ENCODE measurements at regions not wholly inside any gene's neighbourhood (a gene's known extent, or its start where the extent isn't known, plus 50 kb on each side); places are given as distances from the start of the nearest gene placed in this dataset.

DNA sequence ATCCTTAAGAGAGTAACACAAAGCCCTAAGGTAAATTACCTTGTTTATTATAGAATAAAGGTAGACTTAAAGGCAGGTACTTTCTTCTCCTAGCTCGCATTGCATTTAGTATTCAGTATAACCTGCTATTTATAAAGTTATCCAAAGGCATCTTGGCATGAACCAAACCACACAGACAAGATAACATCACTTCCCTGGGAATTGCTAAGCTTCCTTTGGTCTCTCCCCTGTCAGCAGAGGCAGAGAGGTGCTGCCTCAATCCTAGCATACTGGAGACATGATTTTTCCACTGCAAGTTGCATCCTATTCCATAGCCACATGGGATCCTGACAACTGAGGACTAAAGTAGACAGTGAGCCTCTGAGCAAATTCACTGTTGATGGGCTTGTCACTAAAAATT is 101.7 kb upstream of the IL6 start:
- DNase-seq (ENCODE audit: low read depth, low spot score): no peak

DNA sequence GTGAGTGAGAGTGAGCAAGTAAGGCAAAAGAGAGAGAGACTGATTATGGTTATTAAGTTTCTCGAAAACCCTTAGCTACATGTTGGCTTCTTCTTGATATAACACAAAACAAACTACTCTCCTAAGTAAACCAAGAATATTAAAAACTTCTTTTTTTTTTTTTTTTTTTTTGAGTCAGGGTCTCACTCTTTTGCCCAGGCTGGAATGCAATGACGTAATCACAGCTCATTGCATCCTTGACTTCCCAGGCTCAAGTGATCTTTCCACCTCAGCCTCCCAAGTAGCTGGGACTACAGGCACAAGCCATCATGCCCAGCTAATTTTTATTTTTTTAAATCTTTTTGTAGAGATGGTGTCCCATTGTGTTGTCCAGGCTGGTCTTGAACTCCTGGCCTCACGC is 102.2 kb upstream of the IL6 start:
- no peak for DNase-seq (ENCODE audit: low read depth, low spot score)

DNA sequence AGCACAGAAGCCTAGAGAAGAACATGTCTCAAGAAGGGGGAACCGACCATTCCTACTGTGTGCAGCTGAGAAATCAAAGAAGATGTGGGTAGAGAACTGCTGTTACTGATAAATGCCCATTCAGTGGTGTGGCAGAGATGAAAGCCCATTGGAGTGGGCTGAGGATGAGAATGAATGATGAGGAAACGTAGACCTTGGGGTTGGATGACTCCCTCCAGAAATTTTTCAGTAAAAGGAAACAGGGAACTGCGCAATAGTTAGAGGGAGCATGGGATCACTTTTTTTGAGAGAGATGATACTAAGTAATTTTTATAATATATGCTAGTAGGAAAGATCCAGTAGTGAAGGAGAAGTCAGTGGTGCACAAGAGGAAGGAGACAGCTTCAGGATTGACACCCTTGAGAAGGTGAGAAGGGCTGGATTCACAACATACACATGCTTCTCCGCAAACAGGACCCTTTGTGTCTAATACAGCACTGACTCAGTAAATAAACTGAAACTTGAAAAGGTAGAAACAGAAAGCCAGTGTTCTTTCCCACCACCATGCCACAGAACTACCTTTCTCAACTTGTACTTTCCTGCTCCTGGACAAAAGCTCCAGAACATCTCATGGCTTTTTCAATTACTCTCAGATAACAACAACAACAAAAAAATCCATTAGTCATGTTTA is 104.7 kb upstream of the IL6 start:
- no peak for DNase-seq (ENCODE audit: low read depth, low spot score)

DNA sequence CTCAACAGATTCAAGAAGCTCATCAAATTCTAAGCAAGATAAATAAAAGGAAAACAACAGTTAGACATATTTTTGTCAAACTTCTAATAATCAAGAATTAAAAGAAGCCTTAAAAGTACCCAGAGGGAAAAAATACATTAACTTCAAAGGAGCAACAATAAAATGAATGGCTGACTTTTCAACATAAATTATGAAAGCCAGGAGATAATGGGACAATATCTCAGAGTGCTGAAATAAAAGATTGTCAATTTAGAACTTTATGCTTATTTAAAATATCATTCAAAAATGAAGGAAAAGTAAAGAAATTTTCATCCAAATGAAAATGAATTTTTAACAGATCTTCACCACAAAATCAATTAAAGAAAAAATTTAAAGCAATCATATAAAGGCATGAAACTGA is 108.5 kb upstream of the IL6 start:
- no peak for DNase-seq (ENCODE audit: low read depth, low spot score)

DNA sequence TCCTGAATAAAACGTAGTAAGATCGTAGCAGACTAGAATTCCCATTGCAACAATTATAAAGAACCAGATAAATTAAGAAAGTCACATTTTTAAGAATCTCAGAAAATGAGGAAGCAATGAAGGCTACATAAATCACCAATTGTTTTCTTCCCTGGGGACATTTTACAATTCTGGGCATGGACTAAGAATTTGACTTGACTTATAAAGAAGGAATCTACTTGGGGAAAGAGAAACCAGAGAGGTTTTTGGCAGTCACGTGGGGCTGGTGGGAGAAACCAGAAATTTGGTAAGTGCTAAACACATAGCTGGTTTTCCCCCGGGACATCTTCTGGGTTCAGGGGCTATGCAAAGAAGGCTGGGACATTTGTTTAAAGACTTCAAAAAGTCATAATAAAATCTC is 109.8 kb upstream of the IL6 start:
- DNase-seq (ENCODE audit: low read depth, low spot score): no peak

DNA sequence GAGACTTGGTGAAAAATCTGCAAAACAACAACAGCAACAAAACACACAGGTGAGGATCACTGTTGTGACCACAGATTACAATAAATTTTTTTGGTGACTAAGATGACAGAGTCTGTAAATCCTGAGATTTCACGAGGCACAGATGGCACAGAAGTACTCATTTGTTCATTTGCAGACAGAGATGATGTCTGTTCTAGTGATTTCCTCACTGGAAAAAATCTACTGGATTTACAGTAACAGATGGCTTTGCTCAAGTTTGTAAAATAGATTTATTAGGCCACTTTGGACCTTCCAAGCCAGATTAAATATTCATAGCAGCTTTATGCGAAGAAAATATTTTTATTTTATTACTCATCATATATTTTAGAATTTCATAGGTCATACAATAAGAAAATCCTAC is 113.5 kb upstream of the IL6 start:
- no peak for DNase-seq (ENCODE audit: low read depth, low spot score)

DNA sequence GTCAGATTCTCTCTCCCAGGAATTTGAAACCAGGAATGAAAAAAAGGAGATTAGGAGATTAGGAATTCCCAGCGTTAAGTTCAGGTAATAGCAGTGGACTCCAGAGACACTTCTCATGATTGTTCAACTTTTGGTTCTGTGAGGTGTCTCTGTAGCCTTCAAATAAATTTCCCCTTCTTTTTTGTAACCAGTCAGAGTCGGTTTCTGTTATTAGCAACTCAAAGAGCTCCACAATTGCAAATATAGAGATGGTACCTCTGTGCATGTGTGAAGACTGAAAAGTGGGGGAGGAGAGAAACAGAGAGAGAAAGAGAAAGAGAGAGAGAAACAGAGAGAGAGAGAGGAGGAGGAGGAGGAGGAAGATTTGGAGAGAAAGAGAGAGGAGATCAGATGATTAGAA is 112.8 kb upstream of the STEAP1B start:
- no peak for DNase-seq (ENCODE audit: low read depth, low spot score)

DNA sequence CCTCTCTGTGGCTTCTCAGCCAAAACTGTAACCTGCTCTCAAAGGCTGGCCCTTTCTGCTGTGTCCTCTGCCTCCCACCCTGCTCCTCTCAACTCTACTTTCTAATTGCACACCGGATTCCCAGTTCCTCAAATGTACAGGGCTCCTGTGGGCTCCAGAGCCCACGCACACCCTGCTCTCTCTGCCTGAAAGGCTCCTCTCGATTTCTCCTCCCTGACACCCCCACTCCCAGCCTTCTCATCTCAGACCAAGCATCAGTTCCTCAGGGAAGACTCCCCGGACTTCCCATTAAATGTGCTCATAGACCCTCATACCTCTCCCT is 111.7 kb upstream of the STEAP1B start:
- DNase-seq (ENCODE audit: low read depth, low spot score): no peak

DNA sequence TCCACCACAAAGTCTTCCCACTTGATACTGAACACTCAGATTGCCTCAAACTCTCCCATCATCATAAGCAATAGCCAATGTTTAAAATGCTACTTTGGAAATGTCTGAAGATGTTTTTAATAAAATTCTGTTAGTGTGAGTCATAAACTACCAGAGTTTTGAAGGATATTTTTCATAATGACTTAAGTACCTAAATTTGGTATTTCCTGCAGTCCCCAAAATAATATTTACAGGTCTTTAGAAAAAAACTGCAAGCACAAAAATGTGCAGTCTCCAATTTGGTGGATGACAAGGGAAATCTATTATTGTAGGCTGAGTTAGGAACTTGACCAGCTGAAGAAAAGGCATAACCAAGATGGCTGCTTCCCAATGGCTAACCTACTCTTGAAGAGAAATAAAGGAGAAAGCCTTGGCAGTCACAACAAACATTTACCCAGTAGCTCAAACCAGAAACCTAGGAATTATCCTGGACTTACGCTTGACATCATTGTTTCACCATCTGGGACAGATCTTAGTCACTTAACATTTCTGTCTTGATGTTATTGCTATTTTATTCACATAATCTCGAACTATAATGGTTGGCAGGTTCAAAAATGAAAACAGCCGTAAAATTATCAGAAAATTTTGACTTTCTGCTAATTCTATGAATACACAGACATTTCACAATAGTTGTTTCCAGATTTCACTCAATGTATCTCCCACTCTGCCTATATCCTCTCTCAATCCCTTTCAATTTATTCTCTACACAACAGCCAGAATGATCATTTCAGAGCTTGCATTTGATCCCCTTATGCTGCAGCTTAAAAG is 111.2 kb upstream of the STEAP1B start:
- DNase-seq (ENCODE audit: low read depth, low spot score): no peak

DNA sequence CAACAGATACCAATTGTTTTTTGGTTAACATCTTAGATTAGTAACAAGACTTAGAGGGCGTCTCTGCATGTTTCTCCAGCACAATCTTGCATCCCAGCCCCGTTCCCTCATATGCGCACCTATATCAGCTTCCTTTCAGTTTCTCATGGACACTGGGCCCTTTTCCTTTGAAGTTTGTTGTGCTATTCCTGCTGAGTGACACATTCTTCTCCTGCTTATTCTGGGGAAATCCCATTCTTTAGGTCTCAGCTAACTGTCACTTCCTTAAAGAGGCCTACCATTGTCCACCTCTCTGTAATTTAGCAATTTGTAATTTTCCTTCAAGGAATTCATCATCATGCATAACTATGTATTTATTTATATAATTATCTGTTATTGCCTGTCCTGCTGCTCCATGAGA is 110.3 kb upstream of the STEAP1B start:
- DNase-seq (ENCODE audit: low read depth, low spot score): no peak

DNA sequence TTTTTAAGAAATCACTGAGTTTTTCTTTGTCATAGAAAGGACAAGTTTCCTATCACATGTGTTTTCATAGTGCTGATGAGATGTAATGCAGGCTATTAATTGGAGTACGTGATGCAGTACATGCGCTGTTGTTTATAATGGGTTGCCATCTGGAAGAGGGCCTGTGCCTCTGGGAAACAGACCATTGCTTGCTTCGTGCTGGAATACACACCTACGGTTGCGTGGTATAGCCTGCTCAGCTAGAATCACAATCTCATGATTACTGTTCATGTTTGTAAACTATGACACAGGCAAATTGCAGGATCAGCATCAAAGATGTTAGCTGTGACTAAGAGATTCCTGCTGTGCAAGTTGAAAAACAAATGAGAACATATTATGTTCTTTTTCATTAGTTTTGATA is 107.2 kb upstream of the STEAP1B start:
- no peak for DNase-seq (ENCODE audit: low read depth, low spot score)

DNA sequence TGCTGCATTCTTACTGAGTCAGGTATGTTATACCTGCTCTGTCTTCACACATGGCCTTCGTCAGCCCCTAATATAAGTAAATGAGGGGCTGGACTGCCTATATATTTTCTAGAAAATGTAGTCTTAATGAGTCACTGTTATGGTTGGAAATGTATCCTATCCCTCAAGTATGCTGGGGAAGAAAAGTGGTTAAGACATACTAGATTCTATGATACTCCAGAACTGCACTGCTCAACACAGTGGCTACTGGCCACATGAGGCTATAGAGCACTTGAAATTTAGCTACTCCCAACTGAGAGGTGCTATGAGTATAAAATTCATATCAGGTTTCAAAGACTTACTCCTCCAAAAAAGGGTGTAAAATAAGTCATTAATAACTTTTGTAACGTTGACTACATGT is 104.3 kb upstream of the STEAP1B start:
- no peak for DNase-seq (ENCODE audit: low read depth, low spot score)

DNA sequence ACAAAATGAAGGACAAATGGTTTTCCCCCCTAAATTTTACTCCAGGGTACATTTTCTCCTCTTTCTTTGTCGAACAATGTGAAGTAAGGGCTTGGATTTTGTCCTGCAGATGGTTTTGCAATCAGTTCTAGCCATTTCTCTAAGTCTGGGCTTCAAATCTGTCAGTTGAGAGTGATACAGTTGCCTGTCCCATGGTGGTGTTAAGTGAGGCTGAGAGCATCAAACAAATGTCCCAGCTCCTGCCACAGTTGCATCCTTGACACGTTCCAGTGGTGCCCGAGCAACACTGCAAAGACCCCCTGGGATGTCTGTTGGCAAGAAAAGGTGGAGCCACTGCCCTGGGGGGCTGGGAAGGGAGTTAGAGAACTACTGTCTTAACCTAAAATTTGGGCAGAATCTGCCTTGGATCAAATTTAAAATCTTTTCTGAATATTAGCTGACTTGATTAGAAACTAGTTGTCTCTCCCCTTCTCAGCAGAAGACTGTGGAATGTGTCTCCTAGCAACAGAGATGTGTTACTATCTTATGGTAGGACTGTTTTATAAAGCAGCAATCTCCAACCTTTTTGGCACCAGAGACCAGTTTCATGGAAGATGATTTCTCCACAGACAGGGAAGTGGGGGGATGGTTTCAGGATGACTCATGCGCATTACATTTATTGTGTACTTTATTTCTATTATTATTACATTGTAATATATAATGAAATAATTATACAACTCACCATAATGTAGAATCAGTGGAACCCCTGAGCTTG is 102.0 kb upstream of the STEAP1B start:
- no peak for DNase-seq (ENCODE audit: low read depth, low spot score)

DNA sequence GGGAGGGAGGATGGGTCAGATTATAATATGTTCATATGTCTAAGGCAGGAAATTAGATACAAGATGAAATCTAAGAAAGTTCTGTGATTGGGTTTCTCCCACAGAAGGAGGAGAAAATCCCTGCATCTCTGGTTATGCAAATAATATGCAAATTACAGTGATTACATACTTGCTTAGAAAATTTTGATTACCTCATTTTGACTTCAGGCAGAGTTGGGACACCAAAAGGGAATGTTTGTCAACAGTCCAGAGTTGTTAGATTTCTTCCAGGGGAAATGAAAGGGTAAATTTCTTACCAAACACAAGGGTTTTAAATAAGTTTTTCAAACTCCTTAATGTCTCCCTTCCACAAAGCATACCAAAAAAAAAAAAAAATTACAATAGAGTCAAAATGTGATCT is 101.4 kb upstream of the STEAP1B start:
- DNase-seq (ENCODE audit: low read depth, low spot score): no peak

DNA sequence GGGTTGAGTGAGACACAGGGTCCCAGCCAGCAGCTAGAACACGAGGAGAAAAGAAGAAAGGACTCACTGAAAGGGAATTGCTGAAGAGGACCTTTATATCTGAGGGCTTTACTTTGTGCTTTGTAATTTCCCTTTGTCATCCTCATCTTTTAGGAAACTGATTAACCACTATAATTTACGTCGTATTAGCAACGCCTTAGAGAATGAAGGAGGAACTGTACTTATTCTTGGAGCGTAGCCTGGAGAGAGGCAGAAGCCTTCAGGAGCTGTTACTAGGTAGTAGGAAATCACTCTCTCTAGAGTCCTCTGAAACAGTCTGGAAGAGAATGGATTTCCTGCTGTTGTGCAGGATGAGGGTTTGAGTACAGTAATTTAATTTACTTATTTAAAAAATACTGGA is 101.0 kb upstream of the STEAP1B start:
- DNase-seq (ENCODE audit: low read depth, low spot score): no peak

DNA sequence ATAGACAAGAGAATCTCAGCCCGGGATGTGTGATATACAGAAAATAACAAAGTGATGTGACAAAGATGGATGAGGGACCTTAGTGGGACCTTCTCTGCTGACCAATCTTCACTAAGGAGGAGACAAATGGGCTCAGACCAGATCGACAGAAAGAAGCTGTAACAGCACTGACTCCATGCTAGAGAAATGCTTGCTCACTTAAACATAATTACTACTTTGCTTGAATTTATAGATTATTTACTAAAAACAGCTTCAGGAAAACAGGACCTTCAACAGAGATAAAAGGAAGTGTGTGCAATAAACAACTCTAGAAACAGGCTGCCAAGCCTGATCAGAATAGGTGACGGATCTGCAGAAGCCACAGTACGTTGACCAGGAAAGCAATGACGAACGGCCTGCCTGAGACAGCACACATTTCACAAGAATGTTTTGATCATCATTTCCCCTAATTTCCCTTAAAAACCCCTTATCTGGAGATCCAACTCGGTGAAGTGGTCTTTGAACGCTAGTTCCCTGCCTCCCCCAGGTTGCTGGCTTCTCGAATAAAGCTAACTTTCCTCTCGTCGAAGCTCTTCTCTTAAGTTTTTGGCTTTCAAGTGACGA is 98.4 kb upstream of the STEAP1B start:
- no peak for DNase-seq (ENCODE audit: low read depth, low spot score)

DNA sequence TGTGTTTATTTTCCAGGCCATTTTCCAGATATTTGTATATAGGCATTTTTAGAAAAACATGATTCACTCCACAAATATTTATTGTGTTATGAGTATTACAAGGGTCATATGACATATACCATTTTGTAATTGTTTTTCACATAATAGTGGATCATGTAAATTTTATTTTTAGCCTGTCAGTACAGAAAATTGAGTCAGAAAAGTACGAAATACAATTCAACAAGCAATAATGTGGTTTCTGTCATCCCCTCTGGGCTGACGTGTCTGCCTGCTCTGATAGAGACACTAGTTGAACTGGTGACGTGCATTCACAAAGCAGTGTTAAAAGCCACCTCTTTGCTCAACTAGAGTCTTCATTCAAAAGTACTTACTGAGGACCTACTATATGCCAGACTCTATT is 97.9 kb upstream of the STEAP1B start:
- DNase-seq (ENCODE audit: low read depth, low spot score): no peak

DNA sequence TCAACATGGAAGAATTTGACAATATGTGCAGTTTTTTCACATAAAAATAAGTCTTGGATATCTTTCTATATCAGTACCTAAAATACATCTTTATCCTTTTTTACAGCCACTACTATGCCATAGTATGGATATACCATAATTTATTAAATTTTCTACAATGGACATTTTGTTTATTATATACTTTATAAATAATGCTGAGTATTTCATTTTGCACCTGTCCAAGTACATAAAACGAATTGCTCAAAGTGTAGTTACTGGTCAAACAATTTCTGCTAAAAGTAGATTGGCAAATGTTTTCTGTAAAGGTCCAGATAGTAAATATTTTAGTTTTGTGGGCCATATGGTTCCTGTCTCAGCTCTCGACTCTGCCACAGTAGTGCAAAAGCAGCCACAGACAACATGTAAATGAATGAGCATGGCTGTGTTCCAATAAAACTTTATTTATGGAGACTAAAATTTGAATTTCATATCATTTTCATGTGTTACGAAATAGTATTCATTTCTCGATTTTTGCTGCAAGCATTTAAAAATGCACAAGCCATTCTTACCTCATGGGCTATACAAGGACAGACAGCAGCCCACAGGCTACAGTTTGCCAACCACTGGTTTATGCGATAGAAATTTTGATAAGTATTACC is 96.9 kb upstream of the STEAP1B start:
- no peak for DNase-seq (ENCODE audit: low read depth, low spot score)

DNA sequence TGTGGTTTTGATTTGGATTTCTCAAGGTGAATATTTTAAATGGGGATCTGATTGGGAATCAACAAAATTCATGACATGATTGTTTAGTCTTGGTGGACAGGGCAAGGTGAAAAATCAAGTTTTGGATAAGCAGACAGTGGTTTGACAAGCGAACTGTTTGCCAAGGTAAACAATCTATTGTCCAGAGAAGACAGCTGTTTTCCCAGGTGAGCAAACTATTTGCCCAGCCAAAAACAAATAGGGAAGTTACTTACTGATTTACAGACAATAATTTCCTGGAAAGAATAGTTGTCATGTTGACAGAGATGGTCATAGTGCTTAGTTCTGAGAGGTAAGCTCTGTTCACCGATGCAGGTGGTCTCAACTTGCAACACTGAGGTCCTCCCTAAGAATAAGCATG is 94.0 kb upstream of the STEAP1B start:
- DNase-seq (ENCODE audit: low read depth, low spot score): no peak

DNA sequence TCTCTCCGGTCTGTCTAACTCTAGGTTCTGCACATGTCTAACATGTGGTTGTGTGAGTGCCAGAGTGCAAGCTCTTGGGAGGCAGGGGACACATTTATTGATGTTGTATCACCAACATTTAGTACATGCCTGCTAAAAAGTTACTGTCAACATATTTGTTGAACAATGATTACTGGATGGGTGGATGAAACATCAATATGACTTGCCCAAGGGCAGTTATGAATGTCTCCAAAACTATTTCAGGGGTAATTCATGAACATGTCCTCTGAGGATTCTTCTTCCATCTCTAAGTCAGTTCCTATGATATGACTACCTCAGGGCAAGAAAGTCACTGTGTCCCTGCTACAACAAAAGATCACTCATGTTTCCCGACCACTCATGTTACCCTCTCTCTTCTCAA is 91.3 kb upstream of the STEAP1B start:
- DNase-seq (ENCODE audit: low read depth, low spot score): no peak

DNA sequence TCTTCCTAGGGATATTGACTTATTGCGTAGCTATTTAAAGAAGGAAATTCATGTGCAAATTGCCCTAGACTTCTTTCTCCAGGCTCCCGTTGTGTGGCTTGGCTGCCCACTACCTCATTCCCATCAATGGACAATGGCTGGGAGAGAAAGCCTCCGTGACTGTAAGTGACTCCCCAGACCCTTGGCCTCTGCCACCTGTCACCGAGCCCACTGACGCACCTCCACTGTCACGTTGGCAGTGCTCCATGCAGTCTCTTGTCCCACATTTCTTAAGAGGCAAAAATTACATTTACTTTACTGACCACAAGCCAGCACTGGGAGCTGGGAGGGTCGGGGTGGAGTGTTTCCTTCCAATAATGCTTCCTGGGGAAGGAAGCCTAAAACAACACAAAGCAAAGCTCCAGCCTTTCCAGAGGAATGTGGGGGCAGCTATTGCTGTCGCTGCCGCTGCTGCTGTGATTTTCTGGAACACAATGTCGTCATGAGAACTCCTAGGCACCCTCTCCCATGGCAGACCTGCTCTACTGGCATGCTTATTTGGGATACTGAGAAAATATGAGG is 89.7 kb upstream of the STEAP1B start:
- DNase-seq (ENCODE audit: low read depth, low spot score): no peak

DNA sequence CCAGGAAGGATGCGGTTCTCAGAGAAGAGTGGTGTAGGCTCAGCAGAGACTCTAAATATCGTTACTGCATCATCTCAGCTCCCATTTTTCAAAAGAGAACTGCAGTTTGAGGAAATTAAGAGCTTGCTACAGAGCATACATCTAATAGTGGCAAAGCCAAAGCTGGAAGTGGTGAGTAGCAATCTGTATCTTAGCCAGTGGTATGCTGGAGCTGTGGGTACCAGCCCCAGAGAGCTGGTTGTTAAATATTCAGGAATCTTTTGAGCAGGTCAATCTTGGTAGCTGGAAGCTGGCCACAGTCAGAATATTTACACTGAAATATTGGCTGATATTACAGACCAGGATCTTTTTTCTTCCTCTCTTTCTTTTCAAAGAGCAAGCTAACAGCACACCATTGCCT is 88.4 kb upstream of the STEAP1B start:
- DNase-seq (ENCODE audit: low read depth, low spot score): no peak
